ENCODE measurements at regions not wholly inside any gene's neighbourhood (a gene's known extent, or its start where the extent isn't known, plus 50 kb on each side); places are given as distances from the start of the nearest gene placed in this dataset.

DNA sequence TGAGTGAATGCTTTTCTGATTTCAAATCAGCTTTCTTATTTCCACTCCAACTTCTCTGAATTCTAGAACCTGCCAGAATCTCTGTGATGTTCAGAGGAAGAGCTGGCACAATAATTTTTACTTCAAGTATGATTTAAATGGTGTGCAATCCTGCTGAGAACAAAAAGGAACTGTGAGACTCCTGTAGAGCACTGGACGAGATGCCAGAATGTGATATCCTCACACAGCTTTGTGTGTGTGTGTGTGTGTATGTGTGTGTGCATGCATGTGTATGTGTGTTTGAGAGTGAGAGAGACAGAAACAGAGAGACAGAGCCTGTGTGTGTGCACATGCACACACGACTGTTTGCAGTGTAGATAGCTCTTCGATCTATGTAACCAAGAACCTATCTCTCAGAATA lies 713.6 kb upstream of the ZP4 start:
- TF ChIP-seq, protein P1, sequence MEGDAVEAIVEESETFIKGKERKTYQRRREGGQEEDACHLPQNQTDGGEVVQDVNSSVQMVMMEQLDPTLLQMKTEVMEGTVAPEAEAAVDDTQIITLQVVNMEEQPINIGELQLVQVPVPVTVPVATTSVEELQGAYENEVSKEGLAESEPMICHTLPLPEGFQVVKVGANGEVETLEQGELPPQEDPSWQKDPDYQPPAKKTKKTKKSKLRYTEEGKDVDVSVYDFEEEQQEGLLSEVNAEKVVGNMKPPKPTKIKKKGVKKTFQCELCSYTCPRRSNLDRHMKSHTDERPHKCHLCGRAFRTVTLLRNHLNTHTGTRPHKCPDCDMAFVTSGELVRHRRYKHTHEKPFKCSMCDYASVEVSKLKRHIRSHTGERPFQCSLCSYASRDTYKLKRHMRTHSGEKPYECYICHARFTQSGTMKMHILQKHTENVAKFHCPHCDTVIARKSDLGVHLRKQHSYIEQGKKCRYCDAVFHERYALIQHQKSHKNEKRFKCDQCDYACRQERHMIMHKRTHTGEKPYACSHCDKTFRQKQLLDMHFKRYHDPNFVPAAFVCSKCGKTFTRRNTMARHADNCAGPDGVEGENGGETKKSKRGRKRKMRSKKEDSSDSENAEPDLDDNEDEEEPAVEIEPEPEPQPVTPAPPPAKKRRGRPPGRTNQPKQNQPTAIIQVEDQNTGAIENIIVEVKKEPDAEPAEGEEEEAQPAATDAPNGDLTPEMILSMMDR (conservative IDR thresholded peaks at IDR 0.05; ENCODE audit: low read length), result no peak
- TF ChIP-seq EZH2phosphoT487 (IDR thresholded peaks at IDR 0.05; ENCODE audit: borderline replicate concordance, low read depth, low read length), result no peak

Data from OCI-LY7 (cell line).